HepG2 (cell line): ENCODE measurements at regions not wholly inside any gene's neighbourhood (a gene's known extent, or its start where the extent isn't known, plus 50 kb on each side); places are given as distances from the start of the nearest gene placed in this dataset.

Source experiments
- CTCF ChIP-seq: sonication (generic); formaldehyde crosslinking; IDR thresholded peaks from 2 replicates; pipeline ENCODE4 v1.5.0; 2020; ENCODE audit warnings: mild to moderate bottlenecking, missing genetic modification reagents, moderate library complexity
- MTF2 ChIP-seq: sonication (generic); formaldehyde crosslinking; IDR thresholded peaks from 2 replicates; pipeline ENCODE4 v1.5.0; 2020; ENCODE audit warnings: missing genetic modification reagents, borderline replicate concordance
- REST ChIP-seq, 2 experiments: IDR thresholded peaks; 2 replicates each; pipeline ENCODE4 v1.6.1; 2011 to 2012; ENCODE audit warnings: low read length in 2 of 2, borderline replicate concordance in 1 of 2, low read depth in 1 of 2, mild to moderate bottlenecking in 1 of 2, moderate library complexity in 1 of 2
- SAFB2 ChIP-seq: sonication (generic); formaldehyde crosslinking; IDR thresholded peaks from 2 replicates; pipeline ENCODE4 v1.5.1; 2020; ENCODE audit warnings: missing genetic modification reagents, low read depth, mild to moderate bottlenecking, borderline replicate concordance
- SIN3A ChIP-seq: IDR thresholded peaks from 2 replicates; pipeline ENCODE4 v1.6.1; 2011; ENCODE audit warnings: low read depth, mild to moderate bottlenecking, control low read depth, low read length, borderline replicate concordance
- SP1 ChIP-seq, 2 experiments: fragments of 450-650 bp in 1 of 2; sonication (generic) in 1 of 2; formaldehyde crosslinking in 1 of 2; IDR thresholded peaks; 2 replicates each; pipeline versions ENCODE4 v1.4.0 to v1.6.1; 2016 to 2020; ENCODE audit warnings: missing genetic modification reagents in 1 of 2
- USF2 ChIP-seq, 2 experiments: sonication (generic) in 1 of 2; formaldehyde crosslinking in 1 of 2; IDR thresholded peaks; 2 replicates each; pipeline versions ENCODE4 v1.5.1 to v1.6.1; 2011 to 2020; ENCODE audit warnings: borderline replicate concordance in 1 of 2, low read depth in 1 of 2, low read length in 1 of 2, mild to moderate bottlenecking in 1 of 2, missing genetic modification reagents in 1 of 2, moderate library complexity in 1 of 2
- ZNF570 ChIP-seq: sonication (generic); formaldehyde crosslinking; IDR thresholded peaks from 2 replicates; pipeline ENCODE4 v1.4.0; 2020; ENCODE audit warnings: mild to moderate bottlenecking, missing genetic modification reagents, borderline replicate concordance
- ZZZ3 ChIP-seq: sonication (generic); formaldehyde crosslinking; IDR thresholded peaks from 2 replicates; pipeline ENCODE4 v1.4.0; 2020; ENCODE audit warnings: missing genetic modification reagents, mild to moderate bottlenecking, borderline replicate concordance

GRCh38 chr5:20114526-20114925 is 126.5 kb upstream of the CDH18 start:
- TF ChIP-seq CTCF, result no peak
- TF ChIP-seq ZZZ3, result no peak
- TF ChIP-seq SIN3A, result no peak
- no peak for TF ChIP-seq USF2 (IDR thresholded peaks at IDR 0.05; ENCODE audit: low read depth, low read length)
- TF ChIP-seq USF2 (CRISPR knock-in tag; IDR thresholded peaks at IDR 0.05; ENCODE audit: borderline replicate concordance), result no peak
- no peak for TF ChIP-seq SAFB2 (CRISPR knock-in tag)
- TF ChIP-seq SP1 (IDR thresholded peaks at IDR 0.05), result no peak
- no peak for TF ChIP-seq SP1 (CRISPR knock-in tag; IDR thresholded peaks at IDR 0.05)
- no peak for TF ChIP-seq ZNF570 (CRISPR knock-in tag)
- no peak for TF ChIP-seq REST (IDR thresholded peaks at IDR 0.05; ENCODE audit: borderline replicate concordance in 1 of 2, low read depth in 1 of 2, low read length in 2 of 2)
- TF ChIP-seq MTF2 (CRISPR knock-in tag), result no peak
